Transverse colon (tissue), 4 donors: ENCODE measurements at regions not wholly inside any gene's neighbourhood (a gene's known extent, or its start where the extent isn't known, plus 50 kb on each side); places are given as distances from the start of the nearest gene placed in this dataset.

Experiments
- DNase-seq: peaks from one replicate; pipeline ENCODE4 v3.0.0-alpha.2; 2019
- H3K27ac ChIP-seq, 4 donors: fragments of 200-600 bp; sonication (generic); 2 replicates each; pipeline ENCODE4 v1.5.1; 2016 to 2018; ENCODE audit warnings: inconsistent platforms in 4 of 4
- H3K27me3 ChIP-seq: fragments of 200-600 bp; sonication (generic); 2 replicates; pipeline ENCODE4 v1.5.1; 2017; ENCODE audit warnings: inconsistent platforms
- H3K36me3 ChIP-seq, 4 donors: fragments of 200-600 bp; sonication (generic); 2 replicates each; pipeline ENCODE4 v1.5.1; 2017 to 2019; ENCODE audit warnings: inconsistent platforms in 4 of 4
- H3K4me1 ChIP-seq, 4 donors: fragments of 200-600 bp; sonication (generic); 2 replicates each; pipeline ENCODE4 v1.5.1; 2017 to 2020; ENCODE audit warnings: inconsistent platforms in 4 of 4
- H3K4me3 ChIP-seq, 4 donors: fragments of 200-600 bp; sonication (generic); 1 replicate in 1 of 4; 2 replicates in 3 of 4; pipeline versions ENCODE4 v1.5.1 to v1.6.1; 2017 to 2019; ENCODE audit warnings: inconsistent platforms in 4 of 4
- H3K9me3 ChIP-seq, 2 donors: fragments of 200-600 bp; sonication (generic); 2 replicates each; pipeline ENCODE4 v1.5.1; 2017 to 2019; ENCODE audit warnings: inconsistent platforms in 2 of 2
- EP300 ChIP-seq: sonication (generic); formaldehyde crosslinking; IDR thresholded peaks from one replicate; pipeline ENCODE4 v1.6.1; 2017; ENCODE audit warnings: antibody characterized with exemption, low read depth
- POLR2A ChIP-seq: fragments of 450-650 bp; IDR thresholded peaks from one replicate; pipeline ENCODE4 v1.6.1; 2016; ENCODE audit warnings: antibody characterized with exemption, mild to moderate bottlenecking, moderate library complexity
- POLR2AphosphoS5 ChIP-seq, 3 donors: sonication (generic); formaldehyde crosslinking; IDR thresholded peaks; one replicate each; pipeline ENCODE4 v1.6.1; 2016; ENCODE audit warnings: antibody characterized with exemption in 3 of 3
- WGBS, 2 donors: methylation state at CpG; one replicate each; pipeline ENCODE4 v1.1.5; 2018; ENCODE audit warnings: low coverage in 1 of 2; 5-methylcytosine and 5-hydroxymethylcytosine counted together
- in situ Hi-C, 4 donors: fragments of 200-750 bp; cut with MboI; loops; one replicate each; pipeline versions ENCODE4 v1.15.0 to v1.15.1; 2017; ENCODE audit warnings: low sequenced_read_pairs in 3 of 4, low pct_ligation_motif_present in 1 of 4, low pct_unique_long_range_greater_than_20kb in 1 of 4
- intact Hi-C: fragments of 100-400 bp; cut with DNase I; formaldehyde crosslinking; loops from one replicate; pipeline ENCODE4 v1.15.1; 2023; ENCODE audit warnings: low total_unique reads
- TF ChIP-seq, protein P1 (sequence below), 5 experiments: fragments of 200-600 bp in 3 of 5; fragments of 450-650 bp in 2 of 5; sonication (generic) in 3 of 5; IDR thresholded peaks; 1 replicate in 2 of 5; 2 replicates in 3 of 5; pipeline ENCODE4 v1.5.1; 2016 to 2017; ENCODE audit warnings: antibody characterized with exemption in 5 of 5, inconsistent platforms in 3 of 5, mild to moderate bottlenecking in 2 of 5, moderate library complexity in 1 of 5

DNA sequence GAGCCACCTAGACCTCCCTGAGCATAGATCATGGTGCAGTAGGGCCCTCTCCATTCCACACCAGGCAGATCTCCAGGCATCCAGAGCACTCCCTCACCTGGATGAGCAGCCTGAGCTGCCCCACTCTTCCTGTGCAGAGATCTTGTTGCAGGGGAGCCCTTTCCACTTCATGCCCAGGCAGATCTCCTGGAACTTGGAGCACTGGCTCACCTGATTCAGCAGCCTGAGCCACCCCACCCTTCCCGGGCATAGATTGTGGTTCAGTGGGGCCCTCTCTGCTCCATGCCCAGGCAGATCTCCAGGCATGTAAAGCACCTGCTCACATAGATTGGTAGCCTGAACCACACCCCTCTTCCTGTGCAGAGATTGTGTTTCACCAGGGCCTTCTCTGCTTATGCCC lies 78.0 kb downstream of the SEC16B start:
- intact Hi-C loops = no loop called here
- H3K36me3 ChIP-seq = no peaks in the 10 kb centered on the region
- H3K4me1 ChIP-seq = no peaks in the 10 kb centered on the region
- 82% methylated on average over 1 of the region's 1 CpG; no CpG with 5 or more reads in 1 of the 2 donors for WGBS, 2 donors
- no peak for DNase-seq
- in situ Hi-C loops = no loop called here
- no peaks in the 10 kb centered on the region for H3K27me3 ChIP-seq
- TF ChIP-seq, protein P1, sequence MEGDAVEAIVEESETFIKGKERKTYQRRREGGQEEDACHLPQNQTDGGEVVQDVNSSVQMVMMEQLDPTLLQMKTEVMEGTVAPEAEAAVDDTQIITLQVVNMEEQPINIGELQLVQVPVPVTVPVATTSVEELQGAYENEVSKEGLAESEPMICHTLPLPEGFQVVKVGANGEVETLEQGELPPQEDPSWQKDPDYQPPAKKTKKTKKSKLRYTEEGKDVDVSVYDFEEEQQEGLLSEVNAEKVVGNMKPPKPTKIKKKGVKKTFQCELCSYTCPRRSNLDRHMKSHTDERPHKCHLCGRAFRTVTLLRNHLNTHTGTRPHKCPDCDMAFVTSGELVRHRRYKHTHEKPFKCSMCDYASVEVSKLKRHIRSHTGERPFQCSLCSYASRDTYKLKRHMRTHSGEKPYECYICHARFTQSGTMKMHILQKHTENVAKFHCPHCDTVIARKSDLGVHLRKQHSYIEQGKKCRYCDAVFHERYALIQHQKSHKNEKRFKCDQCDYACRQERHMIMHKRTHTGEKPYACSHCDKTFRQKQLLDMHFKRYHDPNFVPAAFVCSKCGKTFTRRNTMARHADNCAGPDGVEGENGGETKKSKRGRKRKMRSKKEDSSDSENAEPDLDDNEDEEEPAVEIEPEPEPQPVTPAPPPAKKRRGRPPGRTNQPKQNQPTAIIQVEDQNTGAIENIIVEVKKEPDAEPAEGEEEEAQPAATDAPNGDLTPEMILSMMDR (IDR thresholded peaks at IDR 0.05) = no peak
- TF ChIP-seq EP300 (no peak), POLR2AphosphoS5 (IDR thresholded peaks at IDR 0.05) (no peak), POLR2A (no peak)
- no peak overlapping the region for H3K27ac ChIP-seq
- peaks cover 11 to 13% of the 10 kb centered on the region in 2 donors for H3K9me3 ChIP-seq
- H3K4me3 ChIP-seq = no peak overlapping the region

DNA sequence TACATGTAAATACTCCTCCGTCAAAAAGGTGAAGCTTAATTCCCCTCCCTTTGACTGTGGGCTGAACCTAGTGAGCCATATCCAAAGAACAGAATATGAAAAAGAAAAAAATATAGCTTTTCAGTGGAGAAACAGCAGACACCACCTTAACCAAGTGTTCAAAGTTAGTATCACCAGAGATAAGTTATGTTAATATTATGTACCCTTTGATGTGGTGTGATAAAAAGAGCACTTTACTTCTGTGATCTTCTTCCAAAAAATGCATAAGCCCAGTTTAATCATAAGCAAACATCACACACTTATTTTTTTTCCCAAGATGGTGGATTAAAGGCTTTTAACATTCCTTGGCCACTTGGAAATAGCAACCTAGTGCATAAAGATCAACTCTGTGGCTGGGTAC lies 79.4 kb downstream of the SEC16B start:
- TF ChIP-seq, protein P1 (IDR thresholded peaks at IDR 0.05) = no peak
- no peak for TF ChIP-seq POLR2AphosphoS5 (IDR thresholded peaks at IDR 0.05)
- TF ChIP-seq POLR2A = no peak
- no peak for TF ChIP-seq EP300
- Histone ChIP-seq H3K9me3 (peaks cover 11 to 13% of the 10 kb centered on the region in 2 donors), H3K4me3 (no peak overlapping the region), H3K27me3 (no peaks in the 10 kb centered on the region), H3K36me3 (no peaks in the 10 kb centered on the region), H3K27ac (no peak overlapping the region), H3K4me1 (no peaks in the 10 kb centered on the region)
- intact Hi-C loops = no loop called here
- whole genome bisulfite sequencing, 2 donors = 47 to 59% methylated on average over 1 of the region's 1 CpG
- no peak for DNase-seq
- in situ Hi-C loops = no loop called here

DNA sequence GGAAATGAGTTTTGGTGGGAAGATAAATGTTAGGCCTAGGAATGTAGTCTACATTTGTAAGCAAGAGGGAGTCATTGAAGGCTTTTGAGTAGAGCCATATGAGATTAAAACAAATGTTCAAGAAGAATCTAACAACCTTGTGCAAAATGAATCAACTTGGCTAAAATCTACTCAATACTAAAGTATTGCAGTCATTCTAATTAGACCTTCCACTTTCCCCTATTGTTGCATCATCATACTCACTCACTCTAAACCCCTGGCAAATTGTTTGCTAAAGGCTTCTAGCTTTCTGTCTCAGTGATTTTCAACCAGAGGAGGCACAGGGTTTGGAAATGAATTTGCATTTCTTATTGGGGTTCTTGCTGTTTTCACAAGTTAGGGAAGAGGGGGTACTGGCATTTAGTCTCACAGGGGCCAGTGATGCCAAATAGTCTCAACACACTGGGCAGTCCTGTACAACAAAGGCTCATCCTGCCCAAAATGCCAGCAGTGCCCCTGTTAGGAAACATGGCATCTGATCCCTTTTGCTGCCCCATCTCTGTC lies 85.3 kb downstream of the SEC16B start:
- intact Hi-C loops = no loop called here
- no peak for DNase-seq
- in situ Hi-C loops = no loop called here
- Histone ChIP-seq H3K27ac (no peak overlapping the region), H3K27me3 (no peaks in the 10 kb centered on the region), H3K4me3 (no peak overlapping the region), H3K36me3 (no peaks in the 10 kb centered on the region), H3K9me3 (no peaks in the 10 kb centered on the region), H3K4me1 (no peaks in the 10 kb centered on the region)
- TF ChIP-seq POLR2A (no peak), EP300 (no peak)
- TF ChIP-seq, protein P1 (IDR thresholded peaks at IDR 0.05) = no peak

DNA sequence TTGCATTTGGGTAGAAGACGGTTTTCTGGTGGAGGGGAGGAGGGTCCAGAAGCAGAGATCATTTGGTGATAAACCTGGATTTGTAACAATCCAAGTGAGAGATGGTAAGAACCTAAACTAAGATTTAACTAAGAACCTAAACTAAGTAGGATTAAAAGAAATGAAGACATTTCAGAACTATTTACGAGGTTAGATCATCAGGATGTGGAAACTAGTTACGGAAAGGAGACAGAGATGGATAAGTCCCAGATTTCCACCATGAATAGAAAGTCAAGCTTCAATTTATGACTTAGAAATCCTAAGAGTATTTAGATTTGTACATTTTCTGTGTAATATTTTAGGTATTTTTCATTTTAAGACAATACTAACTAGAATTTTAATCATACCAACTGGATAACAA lies 86.3 kb downstream of the SEC16B start:
- WGBS, 2 donors = 78 to 86% methylated on average over 3 of the region's 3 CpGs
- in situ Hi-C loops (no loop called here), intact Hi-C loops (no loop called here)
- Histone ChIP-seq H3K27ac (no peak overlapping the region), H3K27me3 (no peaks in the 10 kb centered on the region), H3K36me3 (no peaks in the 10 kb centered on the region), H3K9me3 (no peaks in the 10 kb centered on the region), H3K4me3 (no peak overlapping the region), H3K4me1 (no peaks in the 10 kb centered on the region)
- no peak for DNase-seq
- TF ChIP-seq, protein P1 (IDR thresholded peaks at IDR 0.05) = no peak
- TF ChIP-seq POLR2A (no peak), POLR2AphosphoS5 (IDR thresholded peaks at IDR 0.05) (no peak), EP300 (no peak)
